ENCODE measurements at regions not wholly inside any gene's neighbourhood (a gene's known extent, or its start where the extent isn't known, plus 50 kb on each side); places are given as distances from the start of the nearest gene placed in this dataset.

DNA sequence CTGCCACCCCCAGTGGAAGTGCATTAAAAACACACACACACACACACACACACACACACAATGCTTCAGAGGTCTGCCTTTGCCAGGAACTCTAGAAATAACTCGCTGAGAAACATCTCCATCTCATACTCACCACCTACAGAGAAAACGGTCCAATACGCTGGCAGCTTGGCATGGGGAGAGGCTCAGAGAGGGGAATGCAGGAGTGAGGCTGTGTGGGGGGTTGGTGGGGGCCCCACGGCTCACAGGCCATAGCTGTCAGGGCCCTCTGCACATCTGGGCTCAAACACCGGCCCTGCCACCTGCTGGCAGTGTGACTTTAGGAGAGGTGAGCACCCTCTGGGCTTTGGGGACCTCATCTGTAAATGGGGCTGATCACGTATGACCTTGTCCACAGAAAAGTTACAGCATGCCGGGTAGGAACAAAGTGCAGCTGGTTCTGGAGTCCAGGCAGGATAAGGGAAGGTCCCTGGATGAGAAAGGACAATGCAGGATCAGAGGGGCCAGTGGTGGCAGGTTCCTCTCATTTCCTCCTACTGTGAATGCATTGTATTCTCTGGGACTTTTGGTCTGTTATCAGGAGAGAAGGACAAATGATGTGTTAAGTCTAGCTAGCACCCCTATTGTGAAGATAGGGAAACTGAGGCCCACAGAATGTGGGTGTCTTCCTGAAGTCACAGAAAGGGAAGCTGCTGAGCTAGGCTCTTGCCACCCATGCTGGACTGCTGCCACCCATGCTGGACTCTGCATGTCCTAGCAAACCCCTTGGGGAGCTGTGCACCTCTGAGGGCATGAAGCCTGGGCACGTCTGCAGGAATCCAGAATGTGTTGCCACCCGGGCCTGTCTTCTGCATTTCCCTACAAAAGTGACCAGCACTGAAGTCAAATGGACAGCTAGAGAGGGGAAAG is 404.6 kb downstream of the RPS24 start:
- TF ChIP-seq, protein P1, sequence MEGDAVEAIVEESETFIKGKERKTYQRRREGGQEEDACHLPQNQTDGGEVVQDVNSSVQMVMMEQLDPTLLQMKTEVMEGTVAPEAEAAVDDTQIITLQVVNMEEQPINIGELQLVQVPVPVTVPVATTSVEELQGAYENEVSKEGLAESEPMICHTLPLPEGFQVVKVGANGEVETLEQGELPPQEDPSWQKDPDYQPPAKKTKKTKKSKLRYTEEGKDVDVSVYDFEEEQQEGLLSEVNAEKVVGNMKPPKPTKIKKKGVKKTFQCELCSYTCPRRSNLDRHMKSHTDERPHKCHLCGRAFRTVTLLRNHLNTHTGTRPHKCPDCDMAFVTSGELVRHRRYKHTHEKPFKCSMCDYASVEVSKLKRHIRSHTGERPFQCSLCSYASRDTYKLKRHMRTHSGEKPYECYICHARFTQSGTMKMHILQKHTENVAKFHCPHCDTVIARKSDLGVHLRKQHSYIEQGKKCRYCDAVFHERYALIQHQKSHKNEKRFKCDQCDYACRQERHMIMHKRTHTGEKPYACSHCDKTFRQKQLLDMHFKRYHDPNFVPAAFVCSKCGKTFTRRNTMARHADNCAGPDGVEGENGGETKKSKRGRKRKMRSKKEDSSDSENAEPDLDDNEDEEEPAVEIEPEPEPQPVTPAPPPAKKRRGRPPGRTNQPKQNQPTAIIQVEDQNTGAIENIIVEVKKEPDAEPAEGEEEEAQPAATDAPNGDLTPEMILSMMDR (conservative IDR thresholded peaks at IDR 0.05 in 1 of 2, IDR thresholded peaks at IDR 0.05 in 1 of 2; ENCODE audit: extremely low read depth in 1 of 2, insufficient read depth in 1 of 2, low read depth in 1 of 2, low read length in 2 of 2), result peak in 1 of 2 donors; percentile 20
- no peak for TF ChIP-seq EZH2 (IDR thresholded peaks at IDR 0.05; ENCODE audit: borderline replicate concordance, low read length)

All from mammary epithelial cell (primary cell).